Activated CD4-positive, alpha-beta T cell treated with anti-CD3 and anti-CD28 coated beads for 36 hours (primary cell): ENCODE measurements at regions not wholly inside any gene's neighbourhood (a gene's known extent, or its start where the extent isn't known, plus 50 kb on each side); places are given as distances from the start of the nearest gene placed in this dataset.
"Not testable (repeated sequence)": the region's sequence is repeated elsewhere in the genome, so short reads cannot be mapped to it uniquely, and the experiment has no call there.

Experiments used
- ATAC-seq: fragments of 200-7000 bp; cut with Tn5 transposase; one replicate; pipeline ENCODE4 v1.10.0; 2021; ENCODE audit warnings: mild to moderate bottlenecking, moderate library complexity
- CTCF ChIA-PET: fragments of 350-600 bp; sonication (Branson Sonifier 250); formaldehyde crosslinking; loops from one replicate; lab custom pipeline; 2021; ENCODE audit warnings: antibody characterized with exemption; lab: Charles Lee
- POLR2A ChIA-PET: fragments of 350-600 bp; sonication (Branson Sonifier 250); formaldehyde crosslinking; loops from one replicate; lab custom pipeline; 2021; ENCODE audit warnings: antibody characterized with exemption, inconsistent platforms; lab: Charles Lee
- DNase-seq: peaks from one replicate; pipeline ENCODE4 v3.0.0-alpha.2; 2020
- H3K27ac Mint-ChIP-seq: one replicate; pipeline ENCODE4 v1.8.0; 2021; ENCODE audit warnings: mixed read lengths
- H3K27me3 Mint-ChIP-seq: one replicate; pipeline ENCODE4 v1.8.0; 2021; ENCODE audit warnings: mixed read lengths
- H3K36me3 Mint-ChIP-seq: one replicate; pipeline ENCODE4 v1.8.0; 2021; ENCODE audit warnings: low read depth, mixed read lengths
- H3K4me1 Mint-ChIP-seq: one replicate; pipeline ENCODE4 v1.8.0; 2021; ENCODE audit warnings: mixed read lengths
- H3K4me3 Mint-ChIP-seq: one replicate; pipeline ENCODE4 v1.8.0; 2021; ENCODE audit warnings: mild to moderate bottlenecking, moderate library complexity, mixed read lengths
- H3K9me3 Mint-ChIP-seq: one replicate; pipeline ENCODE4 v1.8.0; 2021; ENCODE audit warnings: low read depth, mixed read lengths
- intact Hi-C, 2 experiments: fragments of 100-400 bp; cut with DNase I in 1 of 2; cut with micrococcal nuclease in 1 of 2; formaldehyde crosslinking; loops; one replicate each; pipeline versions ENCODE4 v1.14.2 to v1.15.1; 2022 to 2024; cut with DNase I, micrococcal nuclease

DNA sequence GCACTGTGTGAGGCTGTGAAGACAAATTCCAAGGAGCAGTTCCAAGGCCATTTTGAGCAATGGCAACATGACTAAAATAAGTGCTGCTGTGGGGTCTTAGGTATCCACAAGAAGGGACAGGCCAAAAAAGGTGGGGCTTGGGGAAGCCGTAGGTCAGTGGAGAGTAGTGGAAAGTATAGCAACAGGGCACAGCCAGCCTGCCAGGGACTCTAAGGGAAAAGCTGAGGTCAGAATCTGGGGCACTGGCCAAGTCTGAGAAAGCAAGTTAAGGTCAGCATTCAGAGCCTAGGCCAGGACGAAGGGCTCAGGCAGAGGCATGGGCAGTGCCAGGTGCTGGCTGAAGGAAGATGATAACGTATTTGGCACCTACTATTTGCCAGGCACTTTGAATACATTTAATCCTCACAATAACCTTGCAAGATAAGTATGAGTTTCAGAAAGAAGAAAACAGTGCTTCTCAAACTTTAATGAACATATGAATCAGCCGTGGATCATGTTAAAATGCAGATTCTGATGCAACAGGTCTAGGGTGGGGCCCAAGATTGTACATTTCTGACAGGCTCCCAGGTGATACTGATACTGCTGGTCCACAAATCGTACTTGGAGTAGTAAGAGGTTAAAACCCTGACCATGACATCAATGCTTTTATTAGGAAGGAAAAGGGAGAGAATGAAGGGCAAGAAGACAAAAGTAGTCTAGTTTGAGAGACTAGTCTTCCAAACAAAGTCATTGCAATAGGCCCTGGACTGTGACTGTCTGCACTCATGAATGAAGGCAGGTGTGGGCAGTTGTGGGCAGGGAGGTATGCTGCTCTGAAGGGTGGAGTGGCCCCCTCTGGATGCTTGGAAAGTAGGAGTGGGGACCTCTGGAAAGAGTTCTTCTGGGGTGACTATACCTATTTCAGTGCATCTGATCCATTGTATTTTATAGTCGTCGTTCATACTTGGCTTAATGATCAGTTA, 106.3 kb upstream of the ANKRD28 start:
- no peaks in the 10 kb centered on the region for H3K4me1 Mint-ChIP-seq
- ChIA-PET POLR2A (no interaction called here), CTCF (no interaction called here)
- H3K9me3 Mint-ChIP-seq: no peaks in the 10 kb centered on the region
- H3K27ac Mint-ChIP-seq: no peak overlapping the region
- no peaks in the 10 kb centered on the region for H3K36me3 Mint-ChIP-seq
- DNase-seq (no peak), ATAC-seq (no peak)
- H3K4me3 Mint-ChIP-seq: no peak overlapping the region
- intact Hi-C loops: no loop called here
- no peaks in the 10 kb centered on the region for H3K27me3 Mint-ChIP-seq

DNA sequence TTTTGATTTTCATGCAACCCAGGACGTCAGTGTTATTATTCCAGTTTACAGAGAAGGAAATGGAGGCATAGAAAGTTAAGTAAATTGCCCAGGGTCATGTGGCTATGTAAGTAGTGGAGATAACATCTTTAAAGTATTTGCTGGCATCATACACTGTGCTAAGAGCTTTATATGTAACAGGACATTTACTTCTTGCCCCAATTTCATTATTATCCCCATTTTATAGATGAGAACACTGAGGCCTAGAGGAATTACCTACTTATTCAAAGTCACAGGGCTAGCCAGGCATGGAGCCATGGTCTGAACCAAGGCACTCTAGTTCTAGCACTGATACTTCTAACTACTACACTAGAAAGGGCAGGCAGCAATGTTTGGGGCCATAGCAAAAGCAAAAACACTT, 107.3 kb upstream of the ANKRD28 start:
- no peak overlapping the region for H3K4me3 Mint-ChIP-seq
- no peaks in the 10 kb centered on the region for H3K9me3 Mint-ChIP-seq
- no peak overlapping the region for H3K27ac Mint-ChIP-seq
- no peak for ATAC-seq
- no peaks in the 10 kb centered on the region for H3K36me3 Mint-ChIP-seq
- intact Hi-C loops: no loop called here
- H3K27me3 Mint-ChIP-seq: no peaks in the 10 kb centered on the region
- no peak for DNase-seq
- CTCF ChIA-PET: no interaction called here
- POLR2A ChIA-PET: no interaction called here
- no peaks in the 10 kb centered on the region for H3K4me1 Mint-ChIP-seq

DNA sequence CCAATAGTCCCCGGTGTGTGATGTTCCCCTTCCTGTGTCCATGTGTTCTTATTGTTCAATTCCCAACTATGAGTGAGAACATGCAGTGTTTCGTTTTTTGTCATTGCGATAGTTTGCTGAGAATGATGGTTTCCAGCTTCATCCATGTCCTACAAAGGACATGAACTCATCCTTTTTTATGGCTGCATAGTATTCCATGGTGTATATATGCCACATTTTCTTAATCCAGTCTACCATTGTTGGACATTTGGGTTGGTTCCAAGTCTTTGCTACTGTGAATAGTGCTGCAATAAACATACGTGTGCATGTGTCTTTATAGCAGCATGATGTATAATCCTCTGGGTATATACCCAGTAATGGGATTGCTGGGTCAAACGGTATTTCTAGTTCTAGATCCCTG, 109.6 kb upstream of the ANKRD28 start:
- DNase-seq, H3K27ac Mint-ChIP-seq, H3K27me3 Mint-ChIP-seq, H3K4me1 Mint-ChIP-seq, CTCF ChIA-PET, H3K36me3 Mint-ChIP-seq, POLR2A ChIA-PET, H3K4me3 Mint-ChIP-seq, ATAC-seq, intact Hi-C loops: not testable (repeated sequence)
- H3K9me3 Mint-ChIP-seq: peaks cover 15% of the 10 kb centered on the region

DNA sequence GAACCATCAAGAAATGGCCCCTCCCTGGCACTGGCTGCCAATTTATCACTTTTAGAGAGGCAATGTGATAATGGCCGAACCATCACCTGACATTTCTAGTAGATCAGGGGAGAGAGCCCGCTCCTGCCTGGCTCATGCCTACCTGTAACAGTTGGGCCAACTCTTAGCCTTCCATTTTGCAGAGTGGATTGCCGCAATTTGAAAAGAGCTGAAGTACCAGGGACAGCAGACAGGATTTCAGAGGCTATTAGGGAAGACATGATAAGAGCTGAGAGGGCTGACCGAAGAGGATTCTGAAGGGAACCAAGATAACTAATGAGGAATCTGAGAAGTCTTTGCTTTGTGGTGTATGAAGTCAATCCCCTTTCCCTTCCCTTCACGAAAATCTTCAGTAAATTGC, 121.2 kb upstream of the ANKRD28 start:
- intact Hi-C loops: no loop called here
- H3K27ac Mint-ChIP-seq: no peak overlapping the region

DNA sequence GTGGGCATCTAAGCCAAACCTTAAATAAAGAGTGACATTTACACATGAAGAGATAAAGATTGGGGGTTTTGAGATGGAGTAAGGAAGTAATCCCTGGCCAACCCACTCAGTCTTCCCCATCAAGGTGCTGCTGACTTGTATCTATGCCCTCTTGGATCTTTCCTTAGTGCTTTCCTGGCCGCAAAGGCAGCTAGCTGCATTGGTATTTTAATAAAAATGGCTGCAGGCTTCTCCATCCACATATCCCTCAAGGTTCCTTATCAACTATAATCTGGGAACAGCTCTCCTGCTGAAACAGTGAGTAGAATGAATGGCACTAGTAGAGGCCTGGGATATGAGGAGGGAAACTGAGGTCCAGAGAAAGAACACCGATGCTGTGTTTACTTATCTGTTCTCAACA, 122.2 kb upstream of the ANKRD28 start:
- Mint-ChIP-seq H3K27me3 (no peaks in the 10 kb centered on the region), H3K4me3 (no peak overlapping the region), H3K9me3 (no peaks in the 10 kb centered on the region), H3K36me3 (no peaks in the 10 kb centered on the region), H3K27ac (no peak overlapping the region), H3K4me1 (no peaks in the 10 kb centered on the region)
- ATAC-seq (no peak), DNase-seq (no peak)
- intact Hi-C loops: no loop called here
- ChIA-PET CTCF (interaction anchor here (0.6 to 1.0 kb wide), 2 partner anchors 23 to 258 kb away, joined by 3 to 4 read pairs; no protein-coding TSS in a partner anchor), POLR2A (no interaction called here)

More for the DNA sequence above, 121.2 kb upstream of the ANKRD28 start:
- H3K9me3 Mint-ChIP-seq: peaks cover under 1% of the 10 kb centered on the region
- ChIA-PET POLR2A (no interaction called here), CTCF (no interaction called here)
- no peak overlapping the region for H3K4me3 Mint-ChIP-seq
- DNase-seq (no peak), ATAC-seq (no peak)
- H3K27me3 Mint-ChIP-seq: peaks cover 2% of the 10 kb centered on the region
- no peaks in the 10 kb centered on the region for H3K4me1 Mint-ChIP-seq
- peaks cover under 1% of the 10 kb centered on the region for H3K36me3 Mint-ChIP-seq

DNA sequence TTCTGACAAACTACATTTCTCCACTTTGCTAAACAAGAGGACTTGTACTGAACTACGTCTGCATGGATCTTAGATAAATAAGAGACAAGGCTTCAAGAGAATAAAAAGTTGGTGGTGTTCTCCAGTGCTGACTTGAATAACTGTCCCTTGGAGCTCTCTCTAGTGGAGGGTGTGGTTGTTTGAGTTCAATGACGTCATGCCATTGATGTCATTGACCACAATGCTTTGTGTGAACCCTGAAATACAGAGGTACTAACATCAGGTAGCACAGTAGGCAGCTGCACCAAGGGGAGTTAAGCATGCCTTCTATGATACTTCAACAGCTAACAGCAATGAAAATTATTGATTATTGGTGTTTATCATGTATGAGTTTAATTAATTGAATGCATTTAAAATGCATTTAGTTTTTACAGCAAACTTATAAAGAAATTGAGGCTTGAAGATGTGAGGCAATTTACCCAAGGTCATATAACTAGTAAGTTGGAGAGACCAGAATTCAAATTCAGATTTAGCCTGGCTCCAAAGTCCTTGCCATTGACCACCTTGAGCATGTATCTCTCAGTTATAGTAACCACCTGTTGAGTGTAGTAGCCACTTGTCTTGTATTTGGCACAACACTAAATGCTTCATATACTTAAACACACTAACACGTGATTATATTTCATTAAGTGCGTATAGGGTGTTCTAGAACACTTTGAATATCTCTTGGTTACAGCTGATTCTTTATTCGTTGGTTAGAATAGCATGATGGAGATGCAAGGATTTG, 126.0 kb upstream of the ANKRD28 start:
- ChIA-PET CTCF (interaction anchor here (0.7 to 1.5 kb wide), 2 partner anchors 9 to 111 kb away, joined by 3 read pairs; no protein-coding TSS in a partner anchor), POLR2A (interaction anchor here (0.6 kb wide), 1 partner anchor 13 kb away, joined by 11 read pairs; no protein-coding TSS in a partner anchor)
- DNase-seq (no peak), ATAC-seq (peak; percentile 55)
- Mint-ChIP-seq H3K9me3 (no peaks in the 10 kb centered on the region), H3K36me3 (no peaks in the 10 kb centered on the region), H3K4me1 (no peaks in the 10 kb centered on the region), H3K4me3 (no peak overlapping the region), H3K27me3 (no peaks in the 10 kb centered on the region), H3K27ac (no peak overlapping the region)
- intact Hi-C loops: no loop called here

DNA sequence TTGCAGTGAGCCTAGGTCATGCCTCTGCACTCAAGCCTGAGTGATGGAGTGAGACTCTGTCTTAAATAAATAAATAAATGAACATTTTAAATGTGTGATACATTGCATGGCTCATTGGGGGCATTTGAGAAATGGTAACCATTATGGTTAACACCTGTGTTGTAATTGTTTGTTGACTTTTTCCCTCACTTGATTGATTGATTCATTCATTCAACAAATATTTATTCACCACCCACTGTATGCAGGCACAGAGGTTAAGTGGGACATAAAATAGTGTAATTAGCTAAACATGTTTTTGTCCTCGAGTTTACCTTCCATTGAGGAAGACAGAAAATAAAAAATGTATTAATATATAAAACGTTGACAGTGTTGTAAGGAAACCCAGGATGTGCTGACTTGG, 127.1 kb upstream of the ANKRD28 start:
- Mint-ChIP-seq H3K4me3 (no peak overlapping the region), H3K4me1 (no peaks in the 10 kb centered on the region), H3K9me3 (no peaks in the 10 kb centered on the region), H3K27me3 (no peaks in the 10 kb centered on the region), H3K27ac (no peak overlapping the region), H3K36me3 (no peaks in the 10 kb centered on the region)
- ATAC-seq: no peak
- CTCF ChIA-PET: interaction anchor here (1.5 kb wide), 1 partner anchor 8 kb away, joined by 3 read pairs; no protein-coding TSS in a partner anchor
- POLR2A ChIA-PET: no interaction called here
- intact Hi-C loops: no loop called here
- no peak for DNase-seq

DNA sequence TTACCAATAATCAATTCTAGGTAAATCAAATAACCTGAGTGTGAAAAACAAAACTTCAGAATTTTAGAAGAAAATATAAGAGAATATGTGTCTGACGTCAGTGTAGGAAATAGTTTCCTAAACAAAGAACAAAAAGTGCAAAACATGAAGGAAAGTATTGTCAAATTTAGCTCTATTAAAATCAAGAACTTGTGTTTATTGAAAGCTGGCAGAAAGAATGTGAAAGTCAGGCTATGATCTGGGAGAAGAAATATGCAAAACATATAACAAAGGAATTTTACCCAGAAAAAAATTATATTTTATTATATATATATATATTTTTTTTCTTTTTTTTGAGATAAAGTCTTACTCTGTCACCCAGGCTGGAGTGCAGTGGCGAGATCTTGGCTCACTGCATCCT, 129.1 kb upstream of the ANKRD28 start:
- Mint-ChIP-seq H3K4me3 (no peak overlapping the region), H3K27ac (no peak overlapping the region), H3K36me3 (no peaks in the 10 kb centered on the region), H3K4me1 (no peaks in the 10 kb centered on the region), H3K27me3 (no peaks in the 10 kb centered on the region), H3K9me3 (no peaks in the 10 kb centered on the region)
- POLR2A ChIA-PET: no interaction called here
- ATAC-seq (no peak), DNase-seq (no peak)
- CTCF ChIA-PET: no interaction called here
- intact Hi-C loops: no loop called here

DNA sequence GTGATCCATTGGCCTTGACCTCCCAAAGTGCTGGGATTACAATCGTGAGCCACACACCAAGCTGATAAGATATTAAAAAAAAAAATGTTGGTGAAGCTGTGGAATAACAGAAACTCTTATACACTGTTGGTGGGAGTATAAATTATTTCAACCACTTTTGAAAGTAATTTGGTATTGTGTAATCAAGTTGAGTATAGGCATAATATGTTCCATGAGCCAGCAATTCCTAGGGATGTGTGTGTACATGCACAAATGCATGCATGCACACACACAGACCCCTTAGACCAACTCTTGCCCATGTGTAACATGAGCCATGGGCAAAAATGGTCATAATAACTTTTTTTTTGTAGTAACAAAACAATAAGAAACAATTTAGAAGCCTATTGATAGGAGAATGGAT, 130.2 kb upstream of the ANKRD28 start:
- H3K4me3 Mint-ChIP-seq: no peak overlapping the region
- H3K36me3 Mint-ChIP-seq: no peaks in the 10 kb centered on the region
- H3K27ac Mint-ChIP-seq: no peak overlapping the region
- no peaks in the 10 kb centered on the region for H3K4me1 Mint-ChIP-seq
- DNase-seq (no peak), ATAC-seq (no peak)
- H3K27me3 Mint-ChIP-seq: no peaks in the 10 kb centered on the region
- H3K9me3 Mint-ChIP-seq: no peaks in the 10 kb centered on the region
- POLR2A ChIA-PET: no interaction called here
- intact Hi-C loops: no loop called here
- CTCF ChIA-PET: no interaction called here

DNA sequence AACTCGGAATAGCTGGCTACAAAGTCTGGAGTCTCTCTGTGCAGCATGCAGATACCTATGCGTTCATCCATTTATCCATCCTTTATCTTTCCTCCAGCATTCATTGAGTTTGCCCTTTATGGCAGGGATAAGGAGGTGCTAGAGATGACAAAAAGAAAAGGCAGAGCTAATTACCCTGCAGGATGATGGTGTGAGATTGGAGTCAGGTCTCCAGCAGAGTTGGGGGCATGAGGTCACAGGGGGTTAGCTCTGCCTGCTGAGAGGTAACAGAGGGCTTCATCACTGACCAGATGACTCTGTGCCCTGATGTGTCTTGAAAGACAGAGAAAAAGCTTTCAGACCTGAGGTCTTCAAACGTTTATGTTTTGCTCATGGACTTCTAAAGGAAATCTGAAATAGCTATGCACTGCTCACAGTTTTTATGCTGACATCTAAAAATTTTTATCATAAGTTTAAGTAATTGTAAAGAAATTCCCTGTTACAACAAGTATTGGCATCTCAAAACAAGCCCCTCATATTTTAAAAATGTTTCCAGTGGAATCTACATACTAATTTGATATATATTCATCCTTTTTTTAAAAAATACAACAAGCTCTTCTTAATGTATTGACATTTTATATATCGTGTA, 132.3 kb upstream of the ANKRD28 start:
- POLR2A ChIA-PET: no interaction called here
- Mint-ChIP-seq H3K9me3 (no peaks in the 10 kb centered on the region), H3K27ac (no peak overlapping the region), H3K27me3 (no peaks in the 10 kb centered on the region), H3K36me3 (no peaks in the 10 kb centered on the region), H3K4me3 (no peak overlapping the region), H3K4me1 (no peaks in the 10 kb centered on the region)
- DNase-seq (no peak), ATAC-seq (no peak)
- CTCF ChIA-PET: no interaction called here
- intact Hi-C loops: no loop called here
